ENCODE measurements at regions not wholly inside any gene's neighbourhood (a gene's known extent, or its start where the extent isn't known, plus 50 kb on each side); places are given as distances from the start of the nearest gene placed in this dataset.

- TF ChIP-seq EZH2 (IDR thresholded peaks at IDR 0.05; ENCODE audit: borderline replicate concordance, low read length) (no peak), CTCF (conservative IDR thresholded peaks at IDR 0.05 in 1 of 2, IDR thresholded peaks at IDR 0.05 in 1 of 2; ENCODE audit: extremely low read depth in 1 of 2, insufficient read depth in 1 of 2, low read depth in 1 of 2, low read length in 2 of 2) (no peak)
Measured at GRCh38 chr2:217459016-217459415, 543.8 kb downstream of the TNS1 start.
